OCI-LY7 (cell line): ENCODE measurements at regions not wholly inside any gene's neighbourhood (a gene's known extent, or its start where the extent isn't known, plus 50 kb on each side); places are given as distances from the start of the nearest gene placed in this dataset.

ENCODE experiments used
- BruUV-seq: library from RNA; stranded (reverse); fragments of 400-500 nt; replicated peaks from 2 replicates; lab custom pipeline; 2021; lab: Mats Ljungman, UMichigan
- CTCF ChIA-PET: fragments of 300-600 bp; sonication (Branson Sonifier 250); formaldehyde crosslinking; loops from one replicate; lab custom pipeline; 2022; ENCODE audit warnings: antibody characterized with exemption; ENCODE audit not compliant: unreplicated experiment; lab: Charles Lee
- POLR2A ChIA-PET: fragments of 300-600 bp; sonication (Branson Sonifier 250); formaldehyde crosslinking; loops from one replicate; lab custom pipeline; 2022; ENCODE audit warnings: antibody characterized with exemption; lab: Charles Lee
- DNase-seq: peaks from one replicate; pipeline ENCODE4 v3.0.0-alpha.2; 2015; ENCODE audit warnings: low spot score
- H2AFZ ChIP-seq: fragments of 200-600 bp; sonication (generic), shearing (Covaris generic); 2 replicates; pipeline ENCODE4 v1.6.1; 2014; ENCODE audit warnings: mild to moderate bottlenecking, antibody characterized with exemption, low read length, moderate library complexity
- H3K27ac ChIP-seq: fragments of 200-600 bp; sonication (generic); 2 replicates; pipeline ENCODE4 v1.5.1; 2014; ENCODE audit warnings: mixed run types, low read depth, mild to moderate bottlenecking, moderate library complexity, low read length, inconsistent platforms; ENCODE audit not compliant: poor library complexity, severe bottlenecking
- H3K36me3 ChIP-seq: fragments of 200-600 bp; sonication (generic); 2 replicates; pipeline ENCODE4 v1.6.1; 2014; ENCODE audit warnings: mild to moderate bottlenecking, antibody characterized with exemption, low read length, moderate library complexity, mixed read lengths; ENCODE audit not compliant: insufficient read depth
- H3K4me1 ChIP-seq: fragments of 200-600 bp; sonication (generic); 2 replicates; pipeline ENCODE4 v1.5.1; 2014; ENCODE audit warnings: mild to moderate bottlenecking, low read length; ENCODE audit not compliant: insufficient read depth, poor library complexity, severe bottlenecking
- H3K4me2 ChIP-seq: fragments of 200-600 bp; sonication (generic); 2 replicates; pipeline ENCODE4 v1.6.1; 2014; ENCODE audit warnings: mild to moderate bottlenecking, low read length
- H3K4me3 ChIP-seq: fragments of 200-600 bp; sonication (generic); 2 replicates; pipeline ENCODE4 v1.5.1; 2014; ENCODE audit warnings: mild to moderate bottlenecking, low read depth, low read length; ENCODE audit not compliant: poor library complexity, severe bottlenecking
- H3K79me2 ChIP-seq: fragments of 200-600 bp; sonication (generic); 2 replicates; pipeline ENCODE4 v1.6.1; 2016; ENCODE audit warnings: low read depth, mild to moderate bottlenecking, low read length, moderate library complexity, mixed read lengths; ENCODE audit not compliant: insufficient read depth
- H3K9me2 ChIP-seq: fragments of 200-600 bp; sonication (generic); 2 replicates; pipeline ENCODE4 v1.6.1; 2016; ENCODE audit warnings: mild to moderate bottlenecking, low read length, mixed read lengths; ENCODE audit not compliant: insufficient read depth
- H3K9me3 ChIP-seq: fragments of 200-600 bp; sonication (generic); 2 replicates; pipeline ENCODE4 v1.6.1; 2014; ENCODE audit warnings: mild to moderate bottlenecking, mixed run types, low read length, mixed read lengths
- H4K20me1 ChIP-seq: fragments of 200-600 bp; sonication (generic); 2 replicates; pipeline ENCODE4 v1.6.1; 2014; ENCODE audit warnings: mild to moderate bottlenecking, antibody characterized with exemption, low read length, moderate library complexity, mixed read lengths; ENCODE audit not compliant: insufficient read depth
- CTCF ChIP-seq: fragments of 200-600 bp; sonication (generic); conservative IDR thresholded peaks from 2 replicates; pipeline ENCODE4 v1.5.1; 2014; ENCODE audit warnings: mild to moderate bottlenecking, antibody characterized with exemption, low read length, moderate library complexity, mixed read lengths
- EZH2phosphoT487 ChIP-seq: fragments of 200-600 bp; sonication (generic); IDR thresholded peaks from 2 replicates; pipeline ENCODE4 v1.6.1; 2018; ENCODE audit warnings: low read depth, borderline replicate concordance, mild to moderate bottlenecking, mixed run types, antibody characterized with exemption, low read length, moderate library complexity, mixed read lengths
- intact Hi-C: fragments of 100-400 bp; cut with micrococcal nuclease; formaldehyde crosslinking; loops from one replicate; pipeline ENCODE4 v1.10.0; 2022; ENCODE audit not compliant: unreplicated experiment

GRCh38 chr4:178808106-178808505, 1365.9 kb upstream of the AGA start:
- no peak for TF ChIP-seq CTCF
- ChIA-PET POLR2A (no interaction called here), CTCF (no interaction called here)
- no peak overlapping the region for H3K27ac ChIP-seq
- H3K9me3 ChIP-seq = no peaks in the 10 kb centered on the region
- H3K9me2 ChIP-seq = no peaks in the 10 kb centered on the region
- no peaks in the 10 kb centered on the region for H4K20me1 ChIP-seq
- H3K4me1 ChIP-seq = no peaks in the 10 kb centered on the region
- H3K36me3 ChIP-seq = no peaks in the 10 kb centered on the region
- no peaks in the 10 kb centered on the region for H3K79me2 ChIP-seq
- intact Hi-C loops = no loop called here
- no peak for DNase-seq
- no TSS peak for BruUV-seq
- H2AFZ ChIP-seq = no peak overlapping the region
- H3K4me3 ChIP-seq = no peak overlapping the region
- H3K4me2 ChIP-seq = no peak overlapping the region

GRCh38 chr4:178809921-178810320, 1367.7 kb upstream of the AGA start:
- Histone ChIP-seq H3K36me3 (no peaks in the 10 kb centered on the region), H3K27ac (no peak overlapping the region), H3K4me1 (no peaks in the 10 kb centered on the region), H3K4me3 (no peak overlapping the region), H3K4me2 (no peak overlapping the region), H3K9me2 (no peaks in the 10 kb centered on the region), H3K9me3 (no peaks in the 10 kb centered on the region), H3K79me2 (no peaks in the 10 kb centered on the region), H2AFZ (no peak overlapping the region), H4K20me1 (no peaks in the 10 kb centered on the region)
- BruUV-seq = no TSS peak
- intact Hi-C loops = no loop called here
- POLR2A ChIA-PET = no interaction called here
- CTCF ChIA-PET = no interaction called here
- no peak for TF ChIP-seq CTCF
- no peak for TF ChIP-seq EZH2phosphoT487
- DNase-seq = no peak

- no peaks in the 10 kb centered on the region for H3K9me3 ChIP-seq
- no peak for DNase-seq
- H3K4me3 ChIP-seq = no peak overlapping the region
- intact Hi-C loops = no loop called here
- H4K20me1 ChIP-seq = no peaks in the 10 kb centered on the region
- POLR2A ChIA-PET = no interaction called here
- no peaks in the 10 kb centered on the region for H3K4me1 ChIP-seq
- no peak for TF ChIP-seq EZH2phosphoT487
- TF ChIP-seq CTCF = no peak
- no peak overlapping the region for H3K27ac ChIP-seq
- CTCF ChIA-PET = no interaction called here
- H2AFZ ChIP-seq = no peak overlapping the region
- H3K36me3 ChIP-seq = no peaks in the 10 kb centered on the region
- no TSS peak for BruUV-seq
- no peaks in the 10 kb centered on the region for H3K79me2 ChIP-seq
- no peaks in the 10 kb centered on the region for H3K9me2 ChIP-seq
- no peak overlapping the region for H3K4me2 ChIP-seq
These were observed 1369.1 kb upstream of the AGA start for GRCh38 chr4:178811356-178811755.
